ENCODE measurements at regions not wholly inside any gene's neighbourhood (a gene's known extent, or its start where the extent isn't known, plus 50 kb on each side); places are given as distances from the start of the nearest gene placed in this dataset.
"Not testable (repeated sequence)": the region's sequence is repeated elsewhere in the genome, so short reads cannot be mapped to it uniquely, and the experiment has no call there.

DNA sequence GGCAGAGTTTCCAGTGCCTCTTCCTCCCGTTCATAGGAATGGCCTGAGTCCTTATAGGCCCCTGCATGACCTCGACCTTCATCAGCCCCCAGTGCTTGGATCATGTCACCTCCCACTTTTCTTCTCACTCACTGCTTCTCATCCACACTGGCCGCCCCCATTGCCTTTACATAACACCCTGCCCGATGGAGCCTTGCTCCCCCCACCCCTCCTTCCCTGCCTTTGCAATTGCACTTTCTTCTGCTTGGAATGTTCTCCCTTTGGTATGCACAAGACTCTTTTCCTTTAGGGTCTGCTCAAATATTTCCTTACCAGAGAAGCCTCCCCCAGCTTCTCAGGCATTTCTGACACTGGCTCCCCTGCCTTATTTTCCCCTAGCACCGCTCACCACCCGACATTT is 125.2 kb upstream of the KCNJ6 start:
- DNase-seq: no peak

DNA sequence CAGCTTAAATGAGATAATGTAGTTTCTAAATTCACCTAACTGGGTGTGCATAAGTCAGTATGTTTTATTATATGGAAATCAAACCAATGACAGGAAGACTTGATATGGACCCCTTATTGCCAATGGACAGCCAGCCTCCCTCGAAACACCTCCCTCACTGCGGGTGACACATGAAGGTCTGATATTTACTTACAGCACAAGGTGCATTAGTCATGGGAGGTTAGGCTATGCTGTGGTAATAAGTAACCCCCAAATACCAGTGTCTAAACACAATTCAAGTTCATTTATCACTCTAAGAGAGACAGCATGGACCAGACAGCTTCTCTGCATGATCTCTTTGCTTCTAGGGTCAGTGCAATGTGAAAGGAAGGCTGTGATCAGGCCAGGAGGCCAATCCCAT is 126.0 kb upstream of the KCNJ6 start:
- no peak for DNase-seq

DNA sequence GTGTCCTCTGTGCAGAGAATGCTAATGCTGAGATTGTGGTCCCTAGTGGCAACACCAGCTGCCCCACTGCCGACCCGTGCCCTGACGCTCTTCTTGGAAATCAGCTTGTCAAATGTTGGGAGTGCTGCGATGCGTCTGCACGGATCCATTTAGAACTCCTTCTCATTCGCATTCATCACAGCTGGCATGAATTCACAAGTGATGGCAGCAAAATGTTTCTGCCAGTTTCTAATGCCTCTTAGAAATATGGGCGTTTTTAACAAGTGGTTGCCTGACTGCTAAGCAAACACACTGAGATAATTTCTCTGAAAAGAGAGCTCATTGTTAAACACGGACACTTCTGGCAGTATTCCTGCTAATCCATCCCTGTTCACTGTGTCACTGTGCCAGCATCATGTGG is 131.9 kb upstream of the KCNJ6 start:
- DNase-seq: no peak

DNA sequence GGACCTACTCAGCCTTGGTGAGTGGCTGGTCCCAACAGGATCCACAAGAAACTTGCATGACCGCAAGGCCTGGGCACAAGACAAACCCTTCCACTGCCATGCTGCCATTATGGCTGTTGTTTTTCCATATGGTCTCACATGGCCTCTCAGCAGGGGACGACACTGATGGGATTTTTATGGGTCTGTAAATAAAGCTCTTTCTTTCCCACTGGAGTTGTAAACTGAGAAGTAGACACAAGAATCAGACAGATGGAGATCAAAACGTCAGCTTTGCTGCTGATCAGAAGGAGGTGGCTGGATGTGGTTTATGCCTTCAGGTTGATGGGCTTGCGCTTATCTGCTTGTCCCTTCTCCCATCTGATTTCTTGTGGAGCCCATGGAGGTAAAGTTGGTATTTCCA is 138.1 kb upstream of the KCNJ6 start:
- DNase-seq: no peak

DNA sequence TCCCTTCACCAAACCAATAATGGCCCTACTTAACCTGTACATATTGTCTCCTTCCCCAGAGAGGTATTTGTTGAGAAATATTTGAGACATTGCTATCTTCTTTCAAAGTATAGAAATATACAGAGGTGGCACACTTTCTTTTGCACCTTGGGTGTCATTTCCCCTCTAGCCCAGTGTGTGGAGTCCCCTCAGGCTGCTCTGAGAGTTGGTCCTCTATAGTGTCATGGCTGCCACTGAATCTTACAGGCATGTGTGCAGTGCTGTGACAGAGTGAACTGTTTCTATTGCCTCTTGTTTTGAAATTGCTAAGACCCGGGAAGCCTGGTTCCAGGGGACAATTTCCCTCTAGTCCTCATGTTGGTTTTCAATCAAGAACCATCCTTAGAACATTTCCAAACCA is 140.2 kb upstream of the KCNJ6 start:
- no peak for DNase-seq

DNA sequence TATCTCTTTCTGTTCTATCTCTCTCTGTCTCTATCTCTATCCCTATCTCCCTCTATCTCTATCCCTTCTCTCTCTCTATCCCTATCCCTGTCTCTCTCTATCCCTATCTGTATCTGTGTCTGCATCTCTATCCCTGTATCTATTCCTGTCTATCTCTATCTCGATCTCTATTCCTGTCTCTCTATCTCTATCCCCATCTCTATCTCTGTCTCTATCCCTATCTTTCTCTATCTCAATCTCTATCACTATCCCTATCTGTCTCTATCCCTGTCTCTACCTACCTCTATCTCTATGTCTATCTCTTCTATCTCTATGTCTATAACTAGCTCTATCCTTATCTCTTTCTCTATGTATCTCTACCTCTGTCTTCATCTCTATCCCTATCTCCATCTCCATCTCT is 141.4 kb upstream of the KCNJ6 start:
- DNase-seq: no peak

DNA sequence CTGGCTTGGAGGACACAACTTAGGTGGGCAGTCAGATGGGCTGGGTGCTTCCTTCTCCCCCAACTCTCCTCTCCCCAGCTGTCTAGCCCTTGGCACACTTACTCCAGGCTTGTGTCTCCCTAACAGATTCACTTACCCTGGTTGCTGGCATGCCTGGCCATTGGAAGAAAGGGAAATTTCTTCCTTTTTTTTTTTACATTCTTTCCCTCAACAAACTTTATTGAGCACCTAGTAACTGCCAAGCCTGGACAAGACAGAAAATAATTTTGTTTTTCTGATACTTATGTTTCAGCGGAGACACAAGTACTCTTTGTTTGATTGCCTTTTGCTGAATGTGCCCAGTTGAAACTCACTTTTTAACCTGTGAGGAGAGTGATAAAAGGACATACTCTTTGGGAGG is 144.3 kb upstream of the KCNJ6 start:
- no peak for DNase-seq

DNA sequence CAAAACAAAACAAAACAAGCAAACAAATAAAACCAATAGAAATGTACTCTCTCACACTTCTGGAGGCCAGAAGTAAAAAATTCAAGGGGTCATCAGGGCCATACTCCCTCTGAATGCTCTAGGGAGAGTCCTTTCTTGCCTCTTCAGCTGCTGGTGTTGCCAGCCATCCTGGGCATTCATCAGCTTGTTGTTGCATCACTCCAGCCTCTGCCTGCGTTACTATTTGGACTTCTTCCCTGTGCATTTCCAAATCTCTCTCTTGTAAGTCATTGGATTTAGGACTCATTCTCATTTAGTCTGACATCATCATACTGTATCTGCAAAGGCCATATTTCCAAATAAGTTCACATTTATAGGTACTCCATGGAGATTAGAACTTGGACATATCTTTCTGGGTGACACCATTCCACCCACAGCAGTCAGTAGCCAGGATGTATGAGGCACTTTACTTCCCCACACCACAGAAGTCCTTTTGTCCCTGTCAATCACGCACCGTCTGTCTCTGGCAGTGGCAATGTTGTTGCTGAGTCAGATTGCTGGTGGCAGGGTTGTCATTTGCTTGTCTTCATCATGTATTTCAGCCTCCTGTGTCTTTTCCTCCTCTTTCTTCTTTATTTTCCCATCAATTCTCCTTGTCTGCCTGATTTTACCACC is 151.0 kb upstream of the KCNJ6 start:
- DNase-seq: no peak

DNA sequence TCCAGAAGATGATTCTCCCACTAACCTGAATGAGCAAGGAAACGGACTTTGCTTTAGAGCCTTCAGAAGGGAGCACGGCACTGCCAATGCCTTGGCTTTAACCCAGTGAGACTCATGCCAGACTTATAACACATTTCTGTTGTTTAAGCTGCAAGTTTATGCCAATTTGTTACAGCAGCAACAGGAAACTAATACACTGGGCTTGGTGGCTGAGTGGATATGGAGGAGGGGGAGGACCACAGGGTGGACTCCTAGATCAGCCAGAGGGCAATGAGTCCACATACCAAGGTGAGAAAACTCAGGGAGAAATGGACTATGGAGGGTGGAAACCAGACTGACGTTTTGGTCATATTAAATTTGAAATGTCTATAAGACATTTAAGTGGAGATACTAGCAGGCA is 156.2 kb upstream of the KCNJ6 start:
- no peak for DNase-seq

DNA sequence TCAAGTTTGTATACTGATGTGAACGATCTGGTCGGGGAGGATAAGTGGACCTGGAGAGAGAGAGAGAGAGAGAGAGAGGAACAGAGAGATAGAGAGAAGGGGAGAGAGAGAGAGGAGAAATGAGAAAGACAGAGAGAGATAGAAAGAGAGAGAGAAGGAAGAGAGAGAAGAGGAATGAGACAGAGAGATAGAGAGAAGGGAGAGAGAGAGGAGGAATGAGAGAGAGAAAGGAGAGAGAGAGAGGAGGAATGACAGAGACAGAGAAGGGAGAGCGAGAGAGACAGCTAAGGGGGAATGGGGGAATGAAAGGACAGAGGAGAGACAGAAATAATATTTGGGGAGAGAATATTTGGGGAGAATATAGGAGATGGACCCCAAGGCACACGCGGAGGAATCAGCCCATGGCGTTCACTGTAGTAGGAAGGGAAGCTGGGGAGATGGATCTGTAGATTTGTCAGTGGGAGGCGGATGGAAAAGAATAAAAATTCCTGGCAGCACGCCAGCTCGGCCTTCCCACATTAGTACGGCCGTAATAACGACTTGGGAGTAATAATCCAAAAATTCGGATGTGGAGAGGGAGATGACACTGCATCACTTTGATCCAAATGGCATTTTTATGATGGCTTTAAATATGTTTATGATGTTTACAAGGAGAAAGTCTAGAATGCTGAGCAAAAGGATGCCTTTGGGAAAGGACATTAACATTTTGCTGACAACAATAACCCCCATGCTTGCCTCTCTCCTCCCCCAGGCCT is 159.8 kb upstream of the KCNJ6 start:
- no peak for DNase-seq

DNA sequence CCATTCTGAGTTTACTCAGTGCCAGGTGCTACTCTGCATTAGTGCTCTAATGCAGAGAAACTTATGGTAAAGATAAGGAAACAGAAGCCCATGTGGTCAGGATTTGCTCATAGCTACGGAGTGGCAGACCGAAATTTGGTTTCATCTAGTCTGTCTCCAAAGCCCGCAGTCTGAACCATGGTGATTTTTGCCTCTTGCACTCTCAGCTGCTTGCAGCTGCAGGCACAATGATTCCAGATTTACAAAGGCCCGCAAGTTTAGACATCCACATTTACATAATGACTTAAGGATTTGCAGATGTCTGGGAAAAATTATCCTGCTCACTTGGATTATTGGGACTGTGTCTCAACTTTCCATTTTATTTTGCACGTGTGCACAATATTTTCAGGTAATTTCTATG is 161.3 kb upstream of the KCNJ6 start:
- DNase-seq: no peak

DNA sequence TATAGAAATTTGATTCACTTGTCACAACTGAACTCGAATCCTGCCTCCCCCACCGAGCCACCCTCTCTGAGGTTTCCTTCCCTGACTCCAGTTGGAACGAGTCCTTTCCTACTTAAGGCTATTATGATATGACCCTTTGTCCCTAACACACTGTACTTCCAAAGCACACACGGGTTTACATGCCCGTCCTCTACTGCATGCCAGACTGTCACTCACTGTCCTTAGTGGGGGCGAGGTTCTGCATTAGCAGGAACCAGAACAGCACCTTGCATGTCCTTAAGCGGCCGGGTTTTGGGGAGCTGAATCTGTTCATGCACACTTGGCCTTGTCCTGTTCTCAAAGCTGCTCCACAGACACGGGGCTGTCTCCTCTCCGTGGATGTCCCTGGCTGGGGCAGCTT is 164.6 kb upstream of the KCNJ6 start:
- DNase-seq: no peak

DNA sequence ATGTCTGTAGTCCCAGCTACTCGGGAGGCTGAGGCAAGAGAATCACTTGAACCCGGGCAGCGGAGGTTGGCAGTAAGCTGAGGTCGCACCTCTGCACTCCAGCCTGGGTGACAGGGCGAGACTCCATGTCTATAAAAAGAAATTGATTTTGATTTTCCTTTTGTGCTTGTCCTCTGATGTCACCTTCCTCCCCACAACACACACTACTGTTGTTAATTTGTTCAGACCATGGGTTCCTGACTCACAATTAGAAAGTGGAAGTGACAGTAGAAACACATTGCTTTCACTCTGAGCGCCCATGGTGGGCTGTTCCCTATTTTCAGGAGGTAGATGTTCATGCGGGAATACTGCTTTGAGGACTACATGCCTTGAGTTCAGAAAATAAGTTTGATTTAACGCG is 165.5 kb upstream of the KCNJ6 start:
- no peak for DNase-seq

DNA sequence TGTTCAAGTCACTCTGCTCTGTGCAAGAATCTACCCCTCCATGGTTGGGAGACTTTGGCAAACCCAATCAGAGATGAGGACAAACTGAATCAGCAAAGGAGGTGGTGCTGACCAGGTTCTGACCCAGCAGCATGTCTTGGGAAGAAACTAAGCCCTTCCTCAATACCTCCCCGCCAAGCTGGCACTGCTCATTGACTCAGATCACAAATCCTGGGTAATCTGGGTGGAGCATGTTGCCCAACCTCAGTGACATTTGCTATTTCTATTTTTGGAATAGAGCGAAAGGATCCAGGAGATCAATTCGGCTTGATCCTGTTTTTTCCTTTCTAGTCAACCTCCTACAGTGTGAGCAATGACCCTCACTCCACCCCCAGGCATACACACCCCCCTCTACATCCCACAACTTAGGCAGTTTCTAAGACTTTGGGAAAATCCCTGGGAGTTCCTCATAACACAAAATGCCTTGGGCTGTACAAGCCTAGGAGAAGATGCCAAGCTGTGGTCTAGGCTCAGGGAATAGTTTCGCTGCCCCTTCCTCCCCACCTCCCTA is 166.8 kb upstream of the KCNJ6 start:
- no peak for DNase-seq

DNA sequence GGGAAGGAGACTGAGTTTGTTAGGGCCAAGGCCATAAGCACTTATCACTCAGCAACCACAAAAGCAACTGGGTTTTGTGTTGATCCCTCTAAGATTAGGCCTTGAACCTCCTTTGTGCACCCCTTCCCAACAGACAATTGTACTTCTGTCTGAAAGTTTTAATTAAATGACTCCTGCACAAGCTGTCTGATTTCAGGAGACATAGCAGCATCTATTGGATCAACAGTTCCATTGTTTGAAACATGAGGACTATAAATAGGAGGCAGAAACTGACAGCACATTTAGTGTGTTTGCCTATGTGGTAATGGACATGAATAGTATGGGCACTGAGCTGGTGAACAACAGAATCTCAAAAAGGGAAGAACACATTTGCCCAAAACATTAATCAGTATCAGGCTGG is 167.3 kb upstream of the KCNJ6 start:
- DNase-seq: no peak

DNA sequence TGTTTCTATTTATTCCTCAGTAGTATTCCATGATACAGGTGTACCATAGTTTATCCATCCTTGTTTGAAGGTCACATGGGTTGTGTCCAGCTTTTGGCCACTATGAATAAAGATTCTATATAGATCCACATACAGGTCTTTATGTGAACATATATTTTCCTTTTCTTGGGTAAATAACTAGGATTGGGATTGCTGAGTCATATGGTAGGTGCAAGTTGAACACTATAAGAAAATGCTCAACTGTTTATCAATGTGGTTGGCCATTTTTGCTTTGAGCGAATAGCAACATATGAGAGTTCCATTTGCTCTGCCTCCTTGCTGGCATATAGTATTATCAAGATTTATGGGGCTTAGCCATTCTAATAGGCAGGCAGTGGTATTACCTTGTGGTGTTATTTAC is 170.2 kb upstream of the KCNJ15 start:
- no peak for DNase-seq

DNA sequence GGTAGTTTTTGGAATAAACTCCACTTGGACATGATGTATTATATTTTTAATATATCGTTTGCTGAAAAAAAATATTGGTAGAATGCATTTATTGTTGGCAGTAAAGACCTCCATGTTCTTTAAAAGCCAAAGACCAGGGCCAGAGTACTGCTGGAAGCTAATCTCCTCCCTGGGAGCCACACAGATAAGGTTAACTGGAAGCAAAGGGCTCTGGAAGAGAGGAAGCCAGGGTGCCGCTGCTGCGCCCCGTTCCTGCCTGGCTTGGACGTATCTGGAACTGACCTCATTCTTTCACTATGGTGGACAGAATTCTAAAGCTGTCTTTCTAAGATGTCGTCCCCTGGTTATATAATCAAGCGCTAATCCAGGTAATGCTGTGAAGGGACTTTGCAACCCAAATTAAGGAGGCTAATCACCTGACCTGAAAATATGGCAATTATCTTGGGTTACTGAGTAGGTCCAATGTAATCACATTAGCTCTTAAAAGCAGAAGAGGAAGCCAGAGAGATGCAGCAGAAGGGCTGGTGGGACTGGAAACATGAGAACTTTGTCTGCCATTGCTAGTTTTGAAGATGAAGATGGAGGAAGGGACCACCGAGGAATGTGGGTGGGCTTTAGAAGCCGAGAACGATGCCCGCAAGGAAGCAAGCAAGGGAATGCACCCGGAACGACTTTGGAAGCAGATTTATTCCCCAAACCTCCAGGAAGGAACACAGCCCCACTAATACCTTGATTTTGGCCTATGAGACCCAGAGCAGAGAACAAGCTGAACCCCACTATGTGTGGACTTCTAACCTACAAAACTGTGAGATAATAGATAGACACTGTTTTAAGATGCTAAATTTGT is 167.7 kb upstream of the KCNJ15 start:
- DNase-seq: no peak

DNA sequence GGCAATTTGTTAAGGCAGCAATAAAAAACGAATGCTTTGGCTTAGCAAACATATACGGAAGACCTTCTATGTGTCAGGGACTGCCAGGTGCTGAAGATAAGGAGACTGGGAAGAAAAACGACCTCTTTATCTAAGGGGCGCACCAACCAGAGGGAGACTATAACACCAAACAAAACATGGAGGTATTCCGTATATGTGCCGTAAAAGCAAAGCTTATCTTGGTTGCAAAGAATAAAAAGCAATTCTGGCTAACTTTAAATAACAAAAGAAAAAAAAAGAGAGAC is 167.1 kb upstream of the KCNJ15 start:
- DNase-seq: no peak

DNA sequence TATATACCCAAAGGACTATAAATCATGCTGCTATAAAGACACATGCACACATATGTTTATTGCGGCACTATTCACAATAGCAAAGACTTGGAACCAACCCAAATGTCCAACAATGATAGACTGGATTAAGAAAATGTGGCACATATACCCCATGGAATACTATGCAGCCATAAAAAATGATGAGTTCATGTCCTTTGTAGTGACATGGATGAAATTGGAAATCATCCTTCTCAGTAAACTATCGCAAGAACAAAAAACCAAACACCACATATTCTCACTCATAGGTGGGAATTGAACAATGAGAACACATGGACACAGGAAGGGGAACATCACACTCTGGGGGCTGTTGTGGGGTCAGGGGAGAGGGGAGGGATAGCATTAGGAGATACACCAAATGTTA is 165.7 kb upstream of the KCNJ15 start:
- DNase-seq: not testable (repeated sequence)

DNA sequence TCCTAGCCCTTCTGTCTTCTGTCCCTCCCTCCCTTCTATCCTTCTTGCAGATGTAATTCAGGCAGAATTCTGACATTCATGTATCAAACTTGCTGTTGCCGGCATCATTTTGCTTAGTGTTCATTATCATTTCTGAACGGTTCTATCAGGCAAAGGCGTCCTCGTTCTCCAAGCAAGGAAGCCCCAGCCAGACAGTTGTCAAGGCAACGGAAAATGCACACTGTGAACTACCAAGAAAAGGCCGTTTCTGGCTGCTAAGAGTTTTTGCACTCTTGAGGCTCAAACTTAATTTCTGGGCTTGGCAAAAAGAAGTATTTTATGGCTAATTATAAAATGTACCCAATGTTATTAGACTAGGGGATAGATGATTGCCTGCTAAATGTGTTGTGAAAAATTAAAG is 164.7 kb upstream of the KCNJ15 start:
- no peak for DNase-seq

DNA sequence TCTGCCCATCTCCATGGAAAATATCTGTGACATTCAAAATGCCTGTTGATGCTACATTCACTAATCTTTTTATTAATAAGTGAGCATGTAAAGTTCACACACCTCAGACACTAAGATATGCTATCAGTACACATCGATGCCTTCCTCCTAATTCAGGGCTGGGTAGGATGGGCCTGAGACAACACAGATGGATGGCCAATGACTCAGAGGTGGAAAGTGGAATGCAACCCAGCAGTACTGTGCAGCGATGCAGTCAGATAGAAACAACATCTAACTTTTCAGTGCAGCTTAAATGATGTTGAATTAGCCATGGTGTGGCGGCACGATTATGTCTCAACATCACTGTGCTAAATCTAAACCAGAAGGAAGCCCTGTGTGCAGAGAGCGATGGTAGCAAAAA is 161.6 kb upstream of the KCNJ15 start:
- DNase-seq: no peak

DNA sequence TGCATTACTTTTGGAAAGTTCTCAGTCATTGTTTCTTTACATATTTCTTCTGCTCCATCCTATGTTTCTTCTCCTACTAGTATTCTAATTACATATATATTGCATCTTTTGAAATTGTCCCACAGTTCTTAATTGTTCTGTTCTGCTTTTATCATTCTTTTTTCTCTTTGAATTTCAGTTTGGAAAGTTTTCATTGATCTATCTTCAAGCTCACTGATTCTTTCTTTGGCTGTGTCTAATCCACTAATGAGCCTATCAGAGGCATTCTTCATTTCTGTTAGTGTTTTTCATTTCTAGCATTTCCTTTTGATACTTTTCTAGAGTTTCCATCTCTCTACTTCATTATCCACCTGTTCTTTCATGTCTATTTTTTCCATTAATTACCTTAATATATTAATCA is 159.0 kb upstream of the KCNJ15 start:
- no peak for DNase-seq

DNA sequence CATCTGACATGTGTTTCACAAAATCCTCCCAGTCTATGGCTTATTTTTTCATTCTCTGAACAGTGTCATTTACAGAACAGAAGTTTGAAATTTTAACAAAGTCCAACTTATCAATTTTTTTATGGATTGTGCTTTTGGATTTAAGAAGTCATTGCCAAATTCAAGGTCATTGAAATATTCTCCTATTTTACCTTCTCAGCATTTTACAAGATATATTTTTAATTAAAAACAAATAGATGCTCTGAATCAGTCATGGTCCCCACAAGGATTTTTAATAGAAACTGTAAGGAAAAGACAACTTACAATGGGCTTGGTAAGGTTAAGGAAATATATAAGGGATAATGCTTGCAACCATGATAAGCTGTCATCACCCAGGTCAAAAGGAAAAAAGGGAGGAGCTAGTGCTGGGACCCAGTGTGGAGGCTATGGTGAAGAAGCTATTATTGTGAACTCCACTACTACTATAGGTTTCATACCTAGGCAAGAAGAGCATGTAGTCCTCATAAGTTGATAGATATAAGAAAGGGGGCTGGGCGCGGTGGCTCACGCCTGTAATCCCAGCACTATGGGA is 144.5 kb upstream of the KCNJ15 start:
- DNase-seq: no peak

Data from left hindlimb (tissue), 1 donor.